ENCODE measurements at regions not wholly inside any gene's neighbourhood (a gene's known extent, or its start where the extent isn't known, plus 50 kb on each side); places are given as distances from the start of the nearest gene placed in this dataset.

GRCh38 chr13:111640006-111640405 lies 319.6 kb downstream of the TEX29 start:
- H4K8ac ChIP-seq (replicated peaks; ENCODE audit: insufficient read length, low read depth, low read length), result no peak overlapping the region
- H3K9ac ChIP-seq (ENCODE audit: extremely low read depth, insufficient read length, low read length), result no peak overlapping the region
- no peak overlapping the region for H2BK12ac ChIP-seq (ENCODE audit: insufficient read length, low read depth, low read length)
- H2BK120ac ChIP-seq (ENCODE audit: low read depth, low read length, poor library complexity, severe bottlenecking), result no peak overlapping the region
- H3K18ac ChIP-seq (ENCODE audit: insufficient read length, low read depth, low read length), result no peak overlapping the region
- H2BK15ac ChIP-seq (ENCODE audit: low read depth, low read length), result no peak overlapping the region
- DNase-seq, result peak; percentile 21
- no peak overlapping the region for H2BK20ac ChIP-seq (ENCODE audit: low read depth, low read length, poor library complexity, severe bottlenecking)
- H3K14ac ChIP-seq (ENCODE audit: insufficient read depth, low read length), result no peak overlapping the region
- H3T11ph ChIP-seq (ENCODE audit: low read length), result no peak overlapping the region
- H4K5ac ChIP-seq (ENCODE audit: insufficient read length, low read depth, low read length), result no peak overlapping the region
- no peak overlapping the region for H3K4me2 ChIP-seq (ENCODE audit: insufficient read depth, insufficient read length, low read length)
- H3K9me3 Mint-ChIP-seq, result peaks cover 0 to 3% of the 10 kb centered on the region in 2 experiments; a peak in 1 of 5 replicates
- H3K27me3 Mint-ChIP-seq (ENCODE audit: low read depth), result peaks cover 5% of the 10 kb centered on the region
- H2BK5ac ChIP-seq (ENCODE audit: insufficient read length, low read length), result no peak overlapping the region
- no peak overlapping the region for H3K27ac ChIP-seq (ENCODE audit: insufficient read length, low read depth, low read length)
- no peak overlapping the region for H3K56ac ChIP-seq (ENCODE audit: insufficient read length, low read depth, low read length)
- H4K20me1 ChIP-seq (ENCODE audit: control insufficient read depth, insufficient read depth, insufficient read length), result no peaks in the 10 kb centered on the region
- H3K4me1 ChIP-seq (ENCODE audit: insufficient read depth, low read length), result peaks cover 3% of the 10 kb centered on the region; the same call in 1 of the 2 replicates
- no peak overlapping the region for H3K27ac Mint-ChIP-seq
- H3K79me1 ChIP-seq (ENCODE audit: insufficient read depth, low read depth, low read length, poor library complexity, severe bottlenecking), result no peaks in the 10 kb centered on the region
- H2AFZ ChIP-seq (ENCODE audit: low read length), result no peak overlapping the region
- H3K4ac ChIP-seq (ENCODE audit: low read depth, low read length), result no peak overlapping the region
- H3K23ac ChIP-seq (ENCODE audit: insufficient read length, low read depth, low read length), result no peak overlapping the region
- H3K27me3 ChIP-seq (ENCODE audit: insufficient read depth, low read length), result no peaks in the 10 kb centered on the region
- no peaks in the 10 kb centered on the region for H3K36me3 Mint-ChIP-seq (ENCODE audit: insufficient read depth in 1 of 3, low read depth in 3 of 3)
- H3K4me1 Mint-ChIP-seq, result peaks cover 27 to 34% of the 10 kb centered on the region in 2 experiments
- H4K91ac ChIP-seq (ENCODE audit: insufficient read length, low read depth, low read length), result no peak overlapping the region
- TF ChIP-seq, protein P1, sequence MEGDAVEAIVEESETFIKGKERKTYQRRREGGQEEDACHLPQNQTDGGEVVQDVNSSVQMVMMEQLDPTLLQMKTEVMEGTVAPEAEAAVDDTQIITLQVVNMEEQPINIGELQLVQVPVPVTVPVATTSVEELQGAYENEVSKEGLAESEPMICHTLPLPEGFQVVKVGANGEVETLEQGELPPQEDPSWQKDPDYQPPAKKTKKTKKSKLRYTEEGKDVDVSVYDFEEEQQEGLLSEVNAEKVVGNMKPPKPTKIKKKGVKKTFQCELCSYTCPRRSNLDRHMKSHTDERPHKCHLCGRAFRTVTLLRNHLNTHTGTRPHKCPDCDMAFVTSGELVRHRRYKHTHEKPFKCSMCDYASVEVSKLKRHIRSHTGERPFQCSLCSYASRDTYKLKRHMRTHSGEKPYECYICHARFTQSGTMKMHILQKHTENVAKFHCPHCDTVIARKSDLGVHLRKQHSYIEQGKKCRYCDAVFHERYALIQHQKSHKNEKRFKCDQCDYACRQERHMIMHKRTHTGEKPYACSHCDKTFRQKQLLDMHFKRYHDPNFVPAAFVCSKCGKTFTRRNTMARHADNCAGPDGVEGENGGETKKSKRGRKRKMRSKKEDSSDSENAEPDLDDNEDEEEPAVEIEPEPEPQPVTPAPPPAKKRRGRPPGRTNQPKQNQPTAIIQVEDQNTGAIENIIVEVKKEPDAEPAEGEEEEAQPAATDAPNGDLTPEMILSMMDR (conservative IDR thresholded peaks at IDR 0.05), result no peak
- no peaks in the 10 kb centered on the region for H3K9me3 ChIP-seq (ENCODE audit: control insufficient read depth, low read depth, low read length)
- WGBS (ENCODE audit: extremely low coverage, insufficient read length, low lambda C conversion rate), result no CpG with 5 or more reads among the region's 13 CpGs
- no peaks in the 10 kb centered on the region for H3K79me2 ChIP-seq (ENCODE audit: insufficient read depth, low read length)
- no peak overlapping the region for H3K4me3 Mint-ChIP-seq
- H2AK5ac ChIP-seq (ENCODE audit: insufficient read length, low read length), result no peak overlapping the region
- H3K23me2 ChIP-seq (ENCODE audit: insufficient read length, low read depth, low read length, poor library complexity, severe bottlenecking), result peaks cover 3% of the 10 kb centered on the region
